Pancreas (tissue), 10 donors: ENCODE measurements at regions not wholly inside any gene's neighbourhood (a gene's known extent, or its start where the extent isn't known, plus 50 kb on each side); places are given as distances from the start of the nearest gene placed in this dataset.

Source experiments
- ATAC-seq, 4 donors: fragments of 200-7000 bp; cut with Tn5 transposase; one replicate each; pipeline versions ENCODE4 v1.8.0 to v1.9.1; 2020; ENCODE audit warnings: mild to moderate bottlenecking in 4 of 4, moderate library complexity in 4 of 4
- DNase-seq, 6 donors: peaks; one replicate each; pipeline ENCODE4 v3.0.0-alpha.2; 2020
- FAIRE-seq: peaks from 2 replicates; lab custom pipeline; 2012; peaks lifted over from hg19 to GRCh38; lab: Jason Lieb, UNC
- H3K27ac ChIP-seq, 4 donors: fragments of 200-600 bp; sonication (generic); 1 replicate in 3 of 4; 2 replicates in 1 of 4; pipeline versions ENCODE4 v1.5.0 to v1.8.0; 2020
- H3K27me3 ChIP-seq, 4 donors: fragments of 200-600 bp; one replicate each; pipeline ENCODE4 v1.8.0; 2021
- H3K36me3 ChIP-seq, 3 donors: fragments of 200-600 bp; sonication (generic) in 1 of 3; one replicate each; pipeline versions ENCODE4 v1.5.0 to v1.8.0; 2020 to 2021
- H3K4me1 ChIP-seq, 3 donors: fragments of 200-600 bp; one replicate each; pipeline ENCODE4 v1.8.0; 2021
- H3K4me3 ChIP-seq, 4 donors: fragments of 200-600 bp; sonication (generic) in 2 of 4; one replicate each; pipeline versions ENCODE4 v1.5.0 to v1.8.0; 2020 to 2021
- H3K9me3 ChIP-seq, 4 donors: fragments of 200-600 bp; one replicate each; pipeline ENCODE4 v1.8.0; 2021
- CTCF ChIP-seq, 4 donors: fragments of 200-600 bp; sonication (generic) in 3 of 4; IDR thresholded peaks; one replicate each; pipeline versions ENCODE4 v1.5.0 to v1.8.0; 2021; ENCODE audit warnings: antibody characterized with exemption in 4 of 4
- WGBS, 2 donors: extraction: QIAGEN DNeasy Blood & Tissue Kit; methylation state at CpG; one replicate each; pipeline ENCODE4 v1.1.7; 2013; 5-methylcytosine and 5-hydroxymethylcytosine counted together
- intact Hi-C, 3 donors: fragments of 100-400 bp; cut with DNase I; formaldehyde crosslinking; loops; one replicate each; pipeline versions ENCODE4 v1.11.1 to v1.14.2; 2022
- donor health status: healthy with polysubstance abuse.
- donor health status: DM: no; HTN: no; CAD: no; lungs with moderate emphysema.
- donor health status: DM: no; HTN: no; CAD: no.
- donor health status: control.
- donor health status: control.
- donor health status: Bipolar disorder and iron deficiency.
- donor health status: DM: yes; HTN: yes; CAD: no.
- donor health status: DM: no; HTN: no; CAD: no.
- donor health status: DM: no; HTN: no; CAD: no.
- donor health status: DM: yes; HTN: yes; CAD: no.

GRCh38 chr22:44409211-44409973 lies 88.6 kb downstream of the RTL6 start:
- peak in 1 of 6 donors; percentile 43 for DNase-seq
- no peak for FAIRE-seq
- no peaks in the 10 kb centered on the region for H3K36me3 ChIP-seq

GRCh38 chr22:44408829-44409192 lies 89.2 kb downstream of the RTL6 start:
- no peak for TF ChIP-seq CTCF (IDR thresholded peaks at IDR 0.05)
- no peak for ATAC-seq
- H3K27ac ChIP-seq = no peak overlapping the region
- no peaks in the 10 kb centered on the region for H3K36me3 ChIP-seq
- no peaks in the 10 kb centered on the region for H3K4me1 ChIP-seq
- WGBS, 2 donors = 86 to 89% methylated on average over 7 of the region's 7 CpGs
- no peak for DNase-seq
- no peaks in the 10 kb centered on the region for H3K9me3 ChIP-seq
- intact Hi-C loops = no loop called here
- no peak overlapping the region for H3K4me3 ChIP-seq
- no peak for FAIRE-seq
- no peaks in the 10 kb centered on the region for H3K27me3 ChIP-seq

More at GRCh38 chr22:44409211-44409973, 88.6 kb downstream of the RTL6 start:
- WGBS, 2 donors = 77 to 79% methylated on average over 24 of the region's 24 CpGs
- Histone ChIP-seq H3K4me3 (no peak overlapping the region), H3K9me3 (no peaks in the 10 kb centered on the region), H3K27ac (no peak overlapping the region), H3K27me3 (no peaks in the 10 kb centered on the region), H3K4me1 (no peaks in the 10 kb centered on the region)
- no peak for TF ChIP-seq CTCF (IDR thresholded peaks at IDR 0.05)
- intact Hi-C loops = no loop called here
- no peak for ATAC-seq

- WGBS, 2 donors = 71 to 72% methylated on average over 21 of the region's 21 CpGs
- intact Hi-C loops = no loop called here
- peak in 1 of 6 donors; percentile 30 for DNase-seq
- H3K27ac ChIP-seq = no peak overlapping the region
- no peaks in the 10 kb centered on the region for H3K27me3 ChIP-seq
- FAIRE-seq = no peak
- no peaks in the 10 kb centered on the region for H3K4me1 ChIP-seq
- no peaks in the 10 kb centered on the region for H3K9me3 ChIP-seq
- H3K36me3 ChIP-seq = no peaks in the 10 kb centered on the region
- peak in 1 of 4 donors; percentile 37 for ATAC-seq
- no peak for TF ChIP-seq CTCF (IDR thresholded peaks at IDR 0.05)
- no peak overlapping the region for H3K4me3 ChIP-seq
Observed at GRCh38 chr22:44407987-44408828, 89.8 kb downstream of the RTL6 start.

GRCh38 chr22:44407171-44407986 lies 90.7 kb downstream of the RTL6 start:
- intact Hi-C loops = no loop called here
- no peaks in the 10 kb centered on the region for H3K4me1 ChIP-seq
- TF ChIP-seq CTCF (IDR thresholded peaks at IDR 0.05) = no peak
- 86 to 87% methylated on average over 23 of the region's 23 CpGs for WGBS, 2 donors
- no peak overlapping the region for H3K4me3 ChIP-seq
- DNase-seq (peak in 1 of 6 donors; percentile 43), ATAC-seq (no peak), FAIRE-seq (no peak)
- H3K36me3 ChIP-seq = no peaks in the 10 kb centered on the region
- H3K27ac ChIP-seq = no peak overlapping the region
- H3K27me3 ChIP-seq = no peaks in the 10 kb centered on the region
- no peaks in the 10 kb centered on the region for H3K9me3 ChIP-seq
